GM19035 (cell line): ENCODE measurements at regions not wholly inside any gene's neighbourhood (a gene's known extent, or its start where the extent isn't known, plus 50 kb on each side); places are given as distances from the start of the nearest gene placed in this dataset.
A peak's percentile ranks its signal among the peaks of the same experiment; 100 is the strongest.
"Not testable (repeated sequence)": the region's sequence is repeated elsewhere in the genome, so short reads cannot be mapped to it uniquely, and the experiment has no call there.

Experiments
- ATAC-seq: cut with Tn5 transposase; IDR thresholded peaks from one replicate; pipeline ENCODE4 v1.9.1; 2021; ENCODE audit not compliant: unreplicated experiment

DNA sequence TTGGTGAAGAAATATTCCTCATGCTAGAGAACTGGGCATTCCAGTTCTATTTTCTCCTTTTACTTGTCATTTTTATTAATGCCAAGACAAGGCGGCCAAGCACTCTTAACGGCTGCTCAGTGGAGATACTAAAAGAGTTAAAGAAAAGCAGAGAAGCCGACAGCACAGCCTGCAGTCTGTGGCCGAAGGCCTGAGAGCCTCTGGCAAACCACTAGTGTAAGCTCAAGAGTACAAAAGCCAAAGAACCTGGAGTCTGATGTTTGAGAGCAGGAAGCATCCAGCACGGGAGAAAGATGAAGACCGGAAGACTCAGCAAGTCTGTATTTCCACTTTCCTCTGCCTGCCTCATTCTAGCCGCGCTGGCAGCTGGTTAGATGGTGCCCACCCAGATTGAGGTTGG lies 167.1 kb upstream of the FUT9 start:
- no peak for ATAC-seq

DNA sequence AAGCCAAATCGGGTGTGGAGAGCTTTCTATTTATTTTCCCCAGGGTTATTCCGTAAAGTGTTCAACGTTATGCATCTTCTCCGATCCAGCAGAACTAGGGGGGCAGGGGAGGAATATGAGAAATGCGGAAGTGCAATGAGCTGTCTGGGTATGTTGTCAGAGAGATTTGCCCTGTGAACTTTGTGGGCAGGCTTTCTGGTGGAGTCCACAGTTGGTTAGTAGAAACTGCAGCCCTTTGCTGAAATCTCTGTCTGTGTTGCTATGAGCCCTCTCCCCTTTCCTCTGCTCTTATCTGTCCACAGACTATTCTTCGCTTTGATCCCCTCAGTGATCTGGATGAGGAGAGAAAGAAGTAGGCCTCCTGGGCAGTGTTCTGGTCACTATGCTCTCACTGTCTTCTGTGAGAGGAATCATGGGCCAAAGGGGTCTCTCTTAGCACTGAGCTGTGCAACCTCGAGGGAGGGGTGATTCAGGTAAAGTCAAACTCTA lies 158.9 kb upstream of the FUT9 start:
- no peak for ATAC-seq

- ATAC-seq: no peak
These were observed 149.9 kb upstream of the FUT9 start for GRCh38 chr6:95865857-95866256.

DNA sequence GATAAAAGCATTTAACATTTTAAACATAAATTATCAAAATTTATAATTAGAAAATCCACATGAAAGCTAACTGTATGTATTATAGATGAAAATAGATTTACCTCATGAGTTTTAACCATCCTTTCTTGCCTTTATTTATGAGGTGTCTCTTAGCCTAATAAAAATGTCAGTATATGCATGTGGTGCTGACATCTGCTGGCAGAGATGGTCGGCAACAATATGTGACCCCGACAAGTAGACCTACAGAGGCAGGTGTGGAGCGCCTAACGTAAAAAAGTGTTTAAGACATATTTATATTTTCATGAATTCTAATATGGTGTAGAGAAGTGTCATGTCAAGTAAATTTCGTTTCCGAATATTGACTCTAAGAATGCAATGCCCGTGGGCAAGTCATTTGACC lies 149.0 kb upstream of the FUT9 start:
- ATAC-seq: no peak

DNA sequence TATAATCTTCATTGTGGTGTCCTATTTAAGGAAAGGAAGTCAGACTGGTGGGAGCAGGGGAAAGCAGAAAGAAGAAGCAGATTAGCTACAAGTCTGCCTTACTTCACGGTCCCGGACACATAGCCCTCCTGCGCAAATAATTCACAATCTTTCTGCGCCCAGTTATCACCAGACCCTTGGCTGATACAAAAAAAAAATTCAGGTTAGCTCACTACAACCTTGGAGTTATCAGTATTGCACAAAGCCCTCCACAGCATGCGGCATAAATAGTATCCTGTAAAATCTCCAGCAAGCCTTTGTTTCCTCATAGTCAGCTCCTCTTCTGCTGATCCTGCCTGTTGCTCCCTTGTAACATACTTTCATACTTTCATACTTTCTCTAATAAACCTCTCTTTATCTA lies 148.6 kb upstream of the FUT9 start:
- no peak for ATAC-seq

- no peak for ATAC-seq
These were observed 138.3 kb upstream of the FUT9 start for GRCh38 chr6:95877480-95877879.

GRCh38 chr6:95879856-95880255 lies 135.9 kb upstream of the FUT9 start:
- no peak for ATAC-seq

- no peak for ATAC-seq
These were observed 133.4 kb upstream of the FUT9 start for GRCh38 chr6:95882371-95882770.

GRCh38 chr6:95888711-95889110 lies 127.1 kb upstream of the FUT9 start:
- ATAC-seq: not testable (repeated sequence)

- no peak for ATAC-seq
These were observed 110.6 kb upstream of the FUT9 start for GRCh38 chr6:95905132-95905531.

DNA sequence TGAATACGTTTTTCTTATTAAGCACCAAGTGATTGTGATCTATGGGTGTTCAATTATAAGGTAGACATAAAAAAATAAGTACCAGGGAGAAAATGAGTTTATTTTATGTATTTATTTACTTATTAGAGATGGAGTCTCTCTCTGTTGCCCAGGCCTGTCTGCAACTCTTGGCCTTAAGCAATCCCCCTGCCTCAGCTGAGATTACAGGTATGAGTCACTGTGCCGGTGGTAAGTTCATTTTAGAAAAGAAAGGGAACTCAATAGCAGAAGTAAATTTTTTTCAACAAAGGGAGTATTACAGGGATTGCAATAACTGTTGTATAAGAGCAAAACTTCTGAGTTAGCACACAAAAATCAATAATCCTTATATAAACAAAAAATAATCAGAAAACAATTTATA lies 98.7 kb upstream of the FUT9 start:
- ATAC-seq: no peak

GRCh38 chr6:95923518-95923917 lies 92.3 kb upstream of the FUT9 start:
- peak; percentile 54 for ATAC-seq

DNA sequence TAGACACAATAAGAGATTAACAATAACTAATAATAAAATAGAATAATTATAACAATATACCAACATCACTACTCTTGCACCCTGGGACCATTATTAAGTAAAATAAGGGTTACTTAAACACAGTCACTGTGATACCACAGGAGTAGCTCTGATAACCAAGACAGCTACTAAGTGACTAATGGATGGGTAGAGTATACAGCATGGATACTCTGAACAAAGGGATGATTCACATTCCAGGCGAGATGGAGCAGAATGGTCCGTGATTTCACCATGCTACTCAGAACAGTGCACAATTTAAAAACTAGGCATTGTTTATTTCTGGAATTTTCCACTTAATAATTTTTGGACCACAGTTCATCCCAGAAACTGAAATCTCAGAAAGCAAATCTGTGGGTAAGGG lies 80.0 kb upstream of the FUT9 start:
- no peak for ATAC-seq

DNA sequence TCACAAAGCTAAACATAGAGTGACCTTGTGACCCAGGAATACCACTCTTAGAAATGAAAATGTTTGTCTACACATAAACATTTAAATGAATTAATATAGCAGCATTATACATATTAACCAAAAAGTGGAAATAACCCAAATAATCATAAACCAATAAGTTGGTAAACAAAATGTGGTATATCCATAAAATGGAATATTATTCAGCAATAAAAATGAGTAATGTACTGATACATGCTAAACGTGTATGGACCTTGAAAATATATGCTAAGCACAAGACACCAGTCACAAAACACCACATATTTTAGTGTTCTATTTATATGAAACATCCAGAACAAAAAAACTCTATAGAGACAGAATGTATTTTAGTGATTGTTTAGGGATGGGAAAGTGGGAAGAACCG lies 68.9 kb upstream of the FUT9 start:
- no peak for ATAC-seq

DNA sequence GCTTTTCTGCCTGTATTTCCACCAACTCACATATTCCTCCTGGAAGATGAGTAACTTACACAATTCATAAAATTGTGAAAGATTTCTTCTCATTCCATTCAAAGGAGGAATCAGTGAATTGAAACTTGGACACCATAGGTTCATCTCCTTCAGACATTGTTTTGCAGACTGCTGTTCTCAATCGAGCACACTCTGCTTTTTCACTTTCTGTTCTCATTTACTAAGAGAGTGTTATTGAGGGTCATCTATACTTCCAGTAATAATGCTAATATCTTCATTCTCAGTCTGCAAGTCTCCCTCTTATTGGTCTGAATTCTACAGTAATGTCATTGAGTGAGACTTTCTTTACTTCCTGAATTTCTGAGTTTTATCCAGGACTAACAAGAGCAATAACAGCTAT lies 67.5 kb upstream of the FUT9 start:
- no peak for ATAC-seq

DNA sequence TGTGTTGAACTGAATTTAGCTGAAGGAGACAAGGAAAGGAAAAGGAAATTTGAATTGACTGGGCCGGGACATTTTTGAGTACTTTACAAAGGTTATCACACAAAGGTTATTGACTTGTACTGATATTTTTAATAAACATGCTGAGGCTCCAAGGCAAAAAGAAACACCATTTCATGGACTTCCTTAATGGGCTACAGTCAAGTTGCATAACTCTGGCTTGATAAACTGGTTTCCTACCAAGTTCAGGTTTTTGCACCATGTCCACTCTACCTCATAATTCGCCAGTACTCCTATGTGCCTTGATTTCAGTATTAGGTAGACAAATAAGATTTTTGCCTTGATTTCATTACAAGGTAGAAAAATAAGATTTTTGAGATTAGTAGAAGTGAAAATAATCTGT lies 65.8 kb upstream of the FUT9 start:
- ATAC-seq: no peak

GRCh38 chr6:95958686-95959085 lies 57.1 kb upstream of the FUT9 start:
- no peak for ATAC-seq

- ATAC-seq: no peak
These were observed 56.5 kb upstream of the FUT9 start for GRCh38 chr6:95959261-95959660.
